ENCODE measurements at regions not wholly inside any gene's neighbourhood (a gene's known extent, or its start where the extent isn't known, plus 50 kb on each side); places are given as distances from the start of the nearest gene placed in this dataset.

GRCh38 chr9:118177241-118177640, 473.0 kb downstream of the TLR4 start:
- H3K4me3 ChIP-seq: no peak overlapping the region
- no peaks in the 10 kb centered on the region for H3K4me1 ChIP-seq
- no peak for ATAC-seq
- intact Hi-C loops (cut with DNase I): loop anchor here in 1 of 10 donors (10.0 kb wide), 1 partner anchor 1188 kb away; the partner anchor contains the start of gene BRINP1
- no peak for TF ChIP-seq CTCF (IDR thresholded peaks at IDR 0.05)
- no peak for TF ChIP-seq POLR2A (IDR thresholded peaks at IDR 0.05)
- no peaks in the 10 kb centered on the region for H3K9me3 ChIP-seq
- DNase-seq: no peak
- H3K27me3 ChIP-seq: no peaks in the 10 kb centered on the region
- no peaks in the 10 kb centered on the region for H3K36me3 ChIP-seq
- H3K27ac ChIP-seq: no peak overlapping the region

- DNase-seq (no peak), ATAC-seq (no peak)
- H3K4me3 ChIP-seq: no peak overlapping the region
- WGBS, 4 donors: 74 to 86% (median 77%) methylated on average over 2 of the region's 2 CpGs
- intact Hi-C loops (cut with DNase I): no loop called here
- TF ChIP-seq POLR2A (IDR thresholded peaks at IDR 0.05) (no peak), CTCF (IDR thresholded peaks at IDR 0.05) (no peak)
- no peak overlapping the region for H3K27ac ChIP-seq
- no peaks in the 10 kb centered on the region for H3K36me3 ChIP-seq
- H3K9me3 ChIP-seq: no peaks in the 10 kb centered on the region
- no peaks in the 10 kb centered on the region for H3K4me1 ChIP-seq
- H3K27me3 ChIP-seq: peaks cover 0 to 6% (median 0%) of the 10 kb centered on the region in 9 donors
Observed at GRCh38 chr9:118183576-118183975, 479.4 kb downstream of the TLR4 start.

GRCh38 chr9:118187408-118187807, 483.2 kb downstream of the TLR4 start:
- WGBS, 4 donors: 66 to 78% (median 69%) methylated on average over 1 of the region's 1 CpG
- no peak for ATAC-seq
- no peak overlapping the region for H3K27ac ChIP-seq
- H3K36me3 ChIP-seq: no peaks in the 10 kb centered on the region
- no peaks in the 10 kb centered on the region for H3K9me3 ChIP-seq
- DNase-seq: no peak
- no peak for TF ChIP-seq CTCF (IDR thresholded peaks at IDR 0.05)
- no peak for TF ChIP-seq POLR2A (IDR thresholded peaks at IDR 0.05)
- peaks cover 0 to 6% (median 0%) of the 10 kb centered on the region in 9 donors for H3K27me3 ChIP-seq
- no peaks in the 10 kb centered on the region for H3K4me1 ChIP-seq
- H3K4me3 ChIP-seq: no peak overlapping the region
- intact Hi-C loops (cut with DNase I): no loop called here

DNA sequence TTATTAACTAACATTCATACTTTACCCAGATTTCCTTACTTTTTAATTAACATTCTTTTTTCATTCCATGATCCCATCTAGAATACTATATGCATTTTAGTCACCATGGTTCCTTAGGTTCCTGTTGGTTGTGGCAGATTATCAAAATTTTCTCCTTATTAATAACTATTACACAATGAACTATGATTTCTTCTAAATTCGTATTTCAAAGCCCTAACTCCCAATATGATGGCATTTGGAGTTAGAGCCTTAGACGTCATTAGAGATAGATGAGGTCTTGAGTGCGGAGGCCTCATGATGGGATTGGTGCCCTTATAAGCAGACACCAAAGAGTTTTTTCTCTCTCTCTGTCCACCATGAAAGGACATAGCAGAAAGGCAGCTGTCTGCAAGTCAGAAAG, 485.4 kb downstream of the TLR4 start:
- Histone ChIP-seq H3K36me3 (no peaks in the 10 kb centered on the region), H3K9me3 (peaks cover 0 to 12% (median 0%) of the 10 kb centered on the region in 12 donors), H3K4me3 (no peak overlapping the region), H3K4me1 (no peaks in the 10 kb centered on the region), H3K27ac (no peak overlapping the region), H3K27me3 (no peaks in the 10 kb centered on the region)
- no peak for DNase-seq
- intact Hi-C loops (cut with DNase I): no loop called here
- no peak for ATAC-seq
- no peak for TF ChIP-seq POLR2A (IDR thresholded peaks at IDR 0.05)
- TF ChIP-seq CTCF (IDR thresholded peaks at IDR 0.05): no peak
- WGBS, 4 donors: 83 to 86% (median 85%) methylated on average over 3 of the region's 3 CpGs
